Spleen (tissue), 11 donors: ENCODE measurements at regions not wholly inside any gene's neighbourhood (a gene's known extent, or its start where the extent isn't known, plus 50 kb on each side); places are given as distances from the start of the nearest gene placed in this dataset.

Source experiments
- DNase-seq: peaks from one replicate; pipeline ENCODE4 v3.0.0-alpha.2; 2020
- H3K27ac ChIP-seq, 8 donors: fragments of 200-600 bp; sonication (generic) in 7 of 8; 1 replicate in 4 of 8; 2 replicates in 4 of 8; pipeline versions ENCODE4 v1.5.0 to v1.8.0; 2016 to 2021; ENCODE audit warnings: inconsistent platforms in 4 of 8, mild to moderate bottlenecking in 4 of 8, moderate library complexity in 1 of 8
- H3K27me3 ChIP-seq, 7 donors: fragments of 200-600 bp; sonication (generic) in 6 of 7; replicated peaks in 1 of 7; 1 replicate in 4 of 7; 2 replicates in 3 of 7; pipeline versions ENCODE4 v1.5.0 to v1.8.0; 2016 to 2021; ENCODE audit warnings: inconsistent platforms in 3 of 7, mild to moderate bottlenecking in 1 of 7
- H3K36me3 ChIP-seq, 6 donors: fragments of 200-600 bp; sonication (generic) in 5 of 6; 1 replicate in 4 of 6; 2 replicates in 2 of 6; pipeline versions ENCODE4 v1.5.0 to v1.8.0; 2016 to 2021; ENCODE audit warnings: inconsistent platforms in 2 of 6
- H3K4me1 ChIP-seq, 6 donors: fragments of 200-600 bp; sonication (generic) in 5 of 6; 1 replicate in 3 of 6; 2 replicates in 3 of 6; pipeline versions ENCODE4 v1.5.0 to v1.8.0; 2016 to 2021; ENCODE audit warnings: inconsistent platforms in 3 of 6
- H3K4me3 ChIP-seq, 8 donors: fragments of 200-600 bp; sonication (generic) in 7 of 8; 1 replicate in 4 of 8; 2 replicates in 4 of 8; pipeline versions ENCODE4 v1.5.0 to v1.8.0; 2016 to 2021; ENCODE audit warnings: inconsistent platforms in 4 of 8, mild to moderate bottlenecking in 4 of 8, moderate library complexity in 2 of 8
- H3K9me3 ChIP-seq, 8 donors: fragments of 200-600 bp; sonication (generic) in 7 of 8; 1 replicate in 4 of 8; 2 replicates in 4 of 8; pipeline versions ENCODE4 v1.5.0 to v1.8.0; 2016 to 2021; ENCODE audit warnings: inconsistent platforms in 4 of 8
- POLR2A ChIP-seq, 3 donors: fragments of 450-650 bp; IDR thresholded peaks; one replicate each; pipeline ENCODE4 v1.5.1; 2017; ENCODE audit warnings: antibody characterized with exemption in 3 of 3, mild to moderate bottlenecking in 1 of 3
- POLR2AphosphoS5 ChIP-seq, 3 donors: sonication (generic); formaldehyde crosslinking; IDR thresholded peaks; one replicate each; pipeline ENCODE4 v1.5.1; 2017; ENCODE audit warnings: antibody characterized with exemption in 3 of 3
- WGBS, 5 donors: extraction: QIAGEN DNeasy Blood & Tissue Kit in 3 of 5; methylation state at CpG; one replicate each; pipeline versions ENCODE4 v1.1.5 to v1.1.7; 2013 to 2018; 5-methylcytosine and 5-hydroxymethylcytosine counted together
- intact Hi-C: fragments of 100-400 bp; cut with DNase I; formaldehyde crosslinking; loops from one replicate; pipeline ENCODE4 v1.15.0; 2023; ENCODE audit warnings: low total_unique reads
- TF ChIP-seq, protein P1 (sequence below), 11 experiments: fragments of 200-600 bp in 7 of 11; fragments of 450-650 bp in 4 of 11; sonication (generic) in 4 of 11; IDR thresholded peaks in 8 of 11; conservative IDR thresholded peaks in 3 of 11; 1 replicate in 7 of 11; 2 replicates in 4 of 11; pipeline versions ENCODE4 v1.4.0 to v1.8.0; 2016 to 2021; ENCODE audit warnings: antibody characterized with exemption in 11 of 11, inconsistent platforms in 4 of 11, mild to moderate bottlenecking in 1 of 11
- donor health status: healthy with polysubstance abuse.
- donor health status: DM: no; HTN: no; CAD: no; lungs with moderate emphysema.
- donor health status: DM: no; HTN: no; CAD: no.
- donor health status: Bipolar disorder and iron deficiency.
- donor health status: healthy.
- donor health status: DM: no; HTN: no; CAD: no.
- donor health status: DM: yes; HTN: yes; CAD: no.

DNA sequence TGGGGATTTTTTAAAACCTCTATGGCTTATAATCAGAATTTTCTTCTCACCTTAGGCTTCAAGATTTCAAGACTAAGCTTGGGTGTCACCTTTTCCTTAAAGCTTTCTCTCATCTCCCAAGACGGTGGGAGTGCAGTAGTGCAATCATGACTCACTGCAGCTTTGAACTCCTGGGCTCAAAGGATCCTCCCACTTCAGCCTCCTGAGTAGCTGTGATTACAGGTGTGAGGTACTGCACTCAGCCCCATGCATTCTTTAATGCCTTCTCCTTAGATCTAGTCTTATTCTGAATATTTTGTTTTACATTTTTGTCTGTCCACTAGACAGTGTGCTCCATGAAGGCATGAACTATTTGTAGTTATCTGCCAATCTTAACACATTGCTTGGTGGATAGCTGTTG, 55.7 kb upstream of the FAT3 start:
- Histone ChIP-seq H3K4me3 (no peak overlapping the region), H3K27me3 (no peaks in the 10 kb centered on the region), H3K27ac (no peak overlapping the region), H3K4me1 (no peaks in the 10 kb centered on the region), H3K9me3 (peaks cover 0 to 8% (median 0%) of the 10 kb centered on the region in 8 donors), H3K36me3 (no peaks in the 10 kb centered on the region)
- DNase-seq: no peak
- TF ChIP-seq POLR2A (IDR thresholded peaks at IDR 0.05) (no peak), POLR2AphosphoS5 (IDR thresholded peaks at IDR 0.05) (no peak)
- TF ChIP-seq, protein P1, sequence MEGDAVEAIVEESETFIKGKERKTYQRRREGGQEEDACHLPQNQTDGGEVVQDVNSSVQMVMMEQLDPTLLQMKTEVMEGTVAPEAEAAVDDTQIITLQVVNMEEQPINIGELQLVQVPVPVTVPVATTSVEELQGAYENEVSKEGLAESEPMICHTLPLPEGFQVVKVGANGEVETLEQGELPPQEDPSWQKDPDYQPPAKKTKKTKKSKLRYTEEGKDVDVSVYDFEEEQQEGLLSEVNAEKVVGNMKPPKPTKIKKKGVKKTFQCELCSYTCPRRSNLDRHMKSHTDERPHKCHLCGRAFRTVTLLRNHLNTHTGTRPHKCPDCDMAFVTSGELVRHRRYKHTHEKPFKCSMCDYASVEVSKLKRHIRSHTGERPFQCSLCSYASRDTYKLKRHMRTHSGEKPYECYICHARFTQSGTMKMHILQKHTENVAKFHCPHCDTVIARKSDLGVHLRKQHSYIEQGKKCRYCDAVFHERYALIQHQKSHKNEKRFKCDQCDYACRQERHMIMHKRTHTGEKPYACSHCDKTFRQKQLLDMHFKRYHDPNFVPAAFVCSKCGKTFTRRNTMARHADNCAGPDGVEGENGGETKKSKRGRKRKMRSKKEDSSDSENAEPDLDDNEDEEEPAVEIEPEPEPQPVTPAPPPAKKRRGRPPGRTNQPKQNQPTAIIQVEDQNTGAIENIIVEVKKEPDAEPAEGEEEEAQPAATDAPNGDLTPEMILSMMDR (IDR thresholded peaks at IDR 0.05 in 8 of 11, conservative IDR thresholded peaks at IDR 0.05 in 3 of 11): no peak
- 75 to 93% (median 82%) methylated on average over 1 of the region's 1 CpG for WGBS, 5 donors
- intact Hi-C loops: no loop called here

DNA sequence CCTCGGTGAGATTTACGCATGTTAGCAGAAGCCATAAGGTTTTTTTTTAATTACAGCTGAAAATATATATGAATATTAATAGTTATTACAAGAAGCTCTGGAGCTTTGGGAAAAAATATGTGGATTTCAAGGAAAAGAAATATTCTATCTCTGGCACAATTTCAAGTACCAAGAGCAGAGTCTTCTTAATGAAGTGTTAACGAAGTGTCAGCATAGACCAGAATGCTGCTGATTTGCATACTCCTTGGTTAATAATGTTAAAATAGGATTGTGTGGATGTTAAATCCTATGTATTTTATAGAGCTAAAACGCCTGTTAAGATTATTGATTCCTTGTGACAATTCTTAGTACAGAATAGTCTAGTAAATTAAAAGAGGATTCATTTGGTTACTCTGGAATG, 57.0 kb upstream of the FAT3 start:
- no peak for TF ChIP-seq POLR2AphosphoS5 (IDR thresholded peaks at IDR 0.05)
- TF ChIP-seq POLR2A (IDR thresholded peaks at IDR 0.05): no peak
- TF ChIP-seq, protein P1 (IDR thresholded peaks at IDR 0.05 in 8 of 11, conservative IDR thresholded peaks at IDR 0.05 in 3 of 11): no peak
- Histone ChIP-seq H3K36me3 (no peaks in the 10 kb centered on the region), H3K9me3 (peaks cover 0 to 8% (median 0%) of the 10 kb centered on the region in 8 donors), H3K27ac (no peak overlapping the region), H3K4me3 (no peak overlapping the region), H3K27me3 (no peaks in the 10 kb centered on the region), H3K4me1 (no peaks in the 10 kb centered on the region)
- no peak for DNase-seq
- intact Hi-C loops: no loop called here
- WGBS, 5 donors: 78 to 87% (median 83%) methylated on average over 4 of the region's 4 CpGs

DNA sequence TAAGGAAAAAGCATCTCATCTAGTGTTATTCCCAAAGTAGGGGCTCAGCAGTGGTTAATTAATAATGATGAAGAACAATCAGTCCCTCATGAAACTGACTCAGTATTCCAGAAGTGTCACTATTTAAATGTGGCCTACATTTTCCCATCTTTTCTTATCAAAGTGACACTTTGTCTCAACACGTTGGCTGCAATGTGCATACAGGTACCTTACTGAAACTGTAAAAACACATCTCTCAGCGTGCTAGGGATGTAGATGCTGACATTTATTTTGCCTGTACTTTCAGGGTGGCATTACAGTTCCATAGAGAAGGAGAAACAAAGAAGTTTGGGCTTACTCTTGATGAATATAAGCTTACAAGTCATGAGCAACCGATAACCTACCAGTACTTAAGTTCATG, 58.3 kb upstream of the FAT3 start:
- Histone ChIP-seq H3K4me3 (no peak overlapping the region), H3K27ac (no peak overlapping the region), H3K27me3 (no peaks in the 10 kb centered on the region), H3K9me3 (peaks cover 0 to 8% (median 0%) of the 10 kb centered on the region in 8 donors), H3K36me3 (no peaks in the 10 kb centered on the region), H3K4me1 (no peaks in the 10 kb centered on the region)
- TF ChIP-seq POLR2A (IDR thresholded peaks at IDR 0.05) (no peak), POLR2AphosphoS5 (IDR thresholded peaks at IDR 0.05) (no peak)
- TF ChIP-seq, protein P1 (IDR thresholded peaks at IDR 0.05 in 8 of 11, conservative IDR thresholded peaks at IDR 0.05 in 3 of 11): no peak
- intact Hi-C loops: no loop called here
- no peak for DNase-seq
- 68 to 83% (median 76%) methylated on average over 3 of the region's 3 CpGs for WGBS, 5 donors

DNA sequence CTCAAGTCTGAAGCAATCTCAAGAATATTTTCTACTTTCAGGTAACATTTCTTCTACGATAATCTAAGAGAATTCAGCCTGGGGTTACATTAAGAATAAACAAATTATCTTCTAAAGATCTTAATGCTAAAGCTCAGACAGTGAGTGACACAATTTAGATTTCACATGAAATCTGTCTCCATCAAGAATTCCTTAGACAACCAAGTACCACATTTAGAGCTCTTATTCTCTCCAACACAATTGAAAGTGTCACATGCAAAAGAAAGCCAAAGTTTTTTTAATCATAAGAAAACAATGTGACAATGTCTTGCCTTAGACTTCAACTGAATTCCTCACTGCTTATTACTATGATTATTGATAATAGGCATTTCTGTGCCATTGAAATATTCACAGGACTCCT, 60.7 kb upstream of the FAT3 start:
- H3K27me3 ChIP-seq: no peaks in the 10 kb centered on the region
- H3K36me3 ChIP-seq: no peaks in the 10 kb centered on the region
- DNase-seq: no peak
- intact Hi-C loops: no loop called here
- no peaks in the 10 kb centered on the region for H3K4me1 ChIP-seq
- H3K4me3 ChIP-seq: no peak overlapping the region
- no peak overlapping the region for H3K27ac ChIP-seq
- TF ChIP-seq POLR2A (IDR thresholded peaks at IDR 0.05): no peak
- TF ChIP-seq, protein P1 (IDR thresholded peaks at IDR 0.05 in 8 of 11, conservative IDR thresholded peaks at IDR 0.05 in 3 of 11): no peak
- no peak for TF ChIP-seq POLR2AphosphoS5 (IDR thresholded peaks at IDR 0.05)
- H3K9me3 ChIP-seq: peaks cover 0 to 2% (median 0%) of the 10 kb centered on the region in 8 donors
- 77 to 98% (median 82%) methylated on average over 1 of the region's 1 CpG for WGBS, 5 donors
